ENCODE measurements at regions not wholly inside any gene's neighbourhood (a gene's known extent, or its start where the extent isn't known, plus 50 kb on each side); places are given as distances from the start of the nearest gene placed in this dataset.
A peak's percentile ranks its signal among the peaks of the same experiment; 100 is the strongest.

- DNase-seq (ENCODE audit: low spot score) = no peak
Observed at GRCh38 chr3:99319961-99320360, 318.4 kb upstream of the COL8A1 start.

- no peak for DNase-seq (ENCODE audit: low spot score)
Observed at GRCh38 chr3:99319450-99319849, 318.9 kb upstream of the COL8A1 start.

- DNase-seq (ENCODE audit: low spot score) = no peak
Observed at GRCh38 chr3:99317201-99317600, 321.2 kb upstream of the COL8A1 start.

- no peak for DNase-seq (ENCODE audit: low spot score)
Observed at GRCh38 chr3:99315896-99316295, 322.5 kb upstream of the COL8A1 start.

GRCh38 chr3:99313485-99313884 is 324.9 kb upstream of the COL8A1 start:
- no peak for DNase-seq (ENCODE audit: low spot score)

- DNase-seq (ENCODE audit: low spot score) = no peak
Observed at GRCh38 chr3:99298661-99299060, 339.7 kb upstream of the COL8A1 start.

- DNase-seq (ENCODE audit: low spot score) = no peak
Observed at GRCh38 chr3:99295836-99296235, 342.6 kb upstream of the COL8A1 start.

GRCh38 chr3:99294092-99294491 is 344.3 kb upstream of the COL8A1 start:
- DNase-seq (ENCODE audit: low spot score) = peak; percentile 4

- no peak for DNase-seq (ENCODE audit: low spot score)
Observed at GRCh38 chr3:99287876-99288275, 350.5 kb upstream of the COL8A1 start.

GRCh38 chr3:99286266-99286845 is 352.0 kb upstream of the COL8A1 start:
- no peak for DNase-seq (ENCODE audit: low spot score)

GRCh38 chr3:99269606-99270351 is 368.3 kb upstream of the DCBLD2 start:
- DNase-seq (ENCODE audit: low spot score) = no peak

- no peak for DNase-seq (ENCODE audit: low spot score)
Observed at GRCh38 chr3:99256788-99257187, 355.3 kb upstream of the DCBLD2 start.

- no peak for DNase-seq (ENCODE audit: low spot score)
Observed at GRCh38 chr3:99253963-99254355, 352.5 kb upstream of the DCBLD2 start.

- DNase-seq (ENCODE audit: low spot score) = no peak
Observed at GRCh38 chr3:99250821-99251355, 349.4 kb upstream of the DCBLD2 start.

- no peak for DNase-seq (ENCODE audit: low spot score)
Observed at GRCh38 chr3:99250272-99250671, 348.8 kb upstream of the DCBLD2 start.

- DNase-seq (ENCODE audit: low spot score) = no peak
Observed at GRCh38 chr3:99249627-99250026, 348.1 kb upstream of the DCBLD2 start.

- no peak for DNase-seq (ENCODE audit: low spot score)
Observed at GRCh38 chr3:99248913-99249312, 347.4 kb upstream of the DCBLD2 start.

GRCh38 chr3:99248130-99248529 is 346.6 kb upstream of the DCBLD2 start:
- no peak for DNase-seq (ENCODE audit: low spot score)

- DNase-seq (ENCODE audit: low spot score) = no peak
Observed at GRCh38 chr3:99246010-99246654, 344.6 kb upstream of the DCBLD2 start.

- DNase-seq (ENCODE audit: low spot score) = no peak
Observed at GRCh38 chr3:99242271-99242670, 340.8 kb upstream of the DCBLD2 start.

- no peak for DNase-seq (ENCODE audit: low spot score)
Observed at GRCh38 chr3:99240700-99241099, 339.2 kb upstream of the DCBLD2 start.

GRCh38 chr3:99236576-99236975 is 335.1 kb upstream of the DCBLD2 start:
- DNase-seq (ENCODE audit: low spot score) = no peak

GRCh38 chr3:99232696-99233095 is 331.2 kb upstream of the DCBLD2 start:
- DNase-seq (ENCODE audit: low spot score) = no peak

All from SK-N-DZ (cell line).